CD4-positive, CD25-positive, alpha-beta regulatory T cell (primary cell): ENCODE measurements at regions not wholly inside any gene's neighbourhood (a gene's known extent, or its start where the extent isn't known, plus 50 kb on each side); places are given as distances from the start of the nearest gene placed in this dataset.

ENCODE experiments used
- ATAC-seq, 2 donors: fragments of 150-1000 bp; cut with Tn5 transposase; one replicate each; pipeline ENCODE4 v1.10.0; 2021; ENCODE audit warnings: low read depth in 2 of 2, moderate number of reproducible peaks in 2 of 2, moderate library complexity in 1 of 2
- DNase-seq, 3 donors: peaks; one replicate each; pipeline versions ENCODE4 v3.0.0 to v3.0.0-alpha.2; 2012 to 2022; ENCODE audit warnings: mixed read lengths in 1 of 3
- H3K27ac ChIP-seq: one replicate; pipeline ENCODE4 v1.7.0; 2013; ENCODE audit warnings: mild to moderate bottlenecking, low read length; ENCODE audit not compliant: insufficient read depth, poor library complexity, severe bottlenecking
- H3K27me3 ChIP-seq: one replicate; pipeline ENCODE4 v1.7.0; 2013; ENCODE audit warnings: low read length; ENCODE audit not compliant: control insufficient read depth, insufficient read depth
- H3K36me3 ChIP-seq: one replicate; pipeline ENCODE4 v1.7.0; 2013; ENCODE audit warnings: mild to moderate bottlenecking, low read length, moderate library complexity; ENCODE audit not compliant: control insufficient read depth, insufficient read depth
- H3K4me1 ChIP-seq: 2 replicates; pipeline ENCODE4 v1.7.0; 2013; ENCODE audit warnings: mild to moderate bottlenecking, low read length; ENCODE audit not compliant: insufficient read depth, control insufficient read depth, poor library complexity, severe bottlenecking
- H3K4me3 ChIP-seq: one replicate; pipeline ENCODE4 v1.7.0; 2013; ENCODE audit warnings: low read depth, mild to moderate bottlenecking, low read length, moderate library complexity
- H3K9me3 ChIP-seq, 2 experiments: 1 replicate in 1 of 2; 2 replicates in 1 of 2; pipeline ENCODE4 v1.7.0; 2013; ENCODE audit warnings: low read length in 2 of 2, mild to moderate bottlenecking in 1 of 2, moderate library complexity in 1 of 2; ENCODE audit not compliant: control insufficient read depth in 2 of 2
- H3K27ac Mint-ChIP-seq, 3 donors: one replicate each; pipeline ENCODE4 v1.8.0; 2020 to 2022; ENCODE audit warnings: mild to moderate bottlenecking in 3 of 3, mixed read lengths in 3 of 3, moderate library complexity in 2 of 3
- H3K27me3 Mint-ChIP-seq: one replicate; pipeline ENCODE4 v1.8.0; 2022; ENCODE audit warnings: mild to moderate bottlenecking, mixed read lengths
- H3K36me3 Mint-ChIP-seq: one replicate; pipeline ENCODE4 v1.8.0; 2020; ENCODE audit warnings: mixed read lengths
- H3K4me1 Mint-ChIP-seq, 4 donors: one replicate each; pipeline ENCODE4 v1.8.0; 2020 to 2022; ENCODE audit warnings: mixed read lengths in 4 of 4, mild to moderate bottlenecking in 1 of 4
- H3K4me3 Mint-ChIP-seq, 4 donors: one replicate each; pipeline ENCODE4 v1.8.0; 2020 to 2022; ENCODE audit warnings: mild to moderate bottlenecking in 4 of 4, mixed read lengths in 4 of 4, moderate library complexity in 3 of 4
- H3K9me3 Mint-ChIP-seq, 7 donors: one replicate each; pipeline ENCODE4 v1.8.0; 2020 to 2022; ENCODE audit warnings: mixed read lengths in 7 of 7, mild to moderate bottlenecking in 3 of 7, moderate library complexity in 2 of 7

- Histone ChIP-seq H3K9me3 (no peaks in the 10 kb centered on the region), H3K27ac (no peak overlapping the region), H3K27me3 (no peaks in the 10 kb centered on the region), H3K4me3 (no peak overlapping the region), H3K36me3 (no peaks in the 10 kb centered on the region), H3K4me1 (peaks cover 6% of the 10 kb centered on the region)
- Mint-ChIP-seq H3K4me1 (peaks cover 0 to 16% (median 5%) of the 10 kb centered on the region in 4 donors), H3K9me3 (peaks cover 0 to 4% (median 3%) of the 10 kb centered on the region in 7 donors), H3K27ac (no peak overlapping the region), H3K27me3 (peaks cover 5% of the 10 kb centered on the region), H3K4me3 (no peak overlapping the region), H3K36me3 (peaks cover 3% of the 10 kb centered on the region)
- no peak for ATAC-seq
- no peak for DNase-seq
Observed at GRCh38 chr20:43833511-43834395, 80.9 kb upstream of the TOX2 start.

- DNase-seq: no peak
- H3K4me3 Mint-ChIP-seq: no peak overlapping the region
Observed at GRCh38 chr20:43832961-43833360, 81.7 kb upstream of the TOX2 start.

GRCh38 chr20:43832096-43832816, 82.4 kb upstream of the TOX2 start:
- no peak overlapping the region for H3K27ac ChIP-seq
- DNase-seq (no peak), ATAC-seq (no peak)
- no peaks in the 10 kb centered on the region for H3K27me3 ChIP-seq
- no peak overlapping the region for H3K4me3 ChIP-seq
- Mint-ChIP-seq H3K4me1 (peaks cover 0 to 6% (median 1%) of the 10 kb centered on the region in 4 donors), H3K27ac (no peak overlapping the region), H3K27me3 (peaks cover 5% of the 10 kb centered on the region), H3K9me3 (peaks cover 0 to 4% (median 3%) of the 10 kb centered on the region in 7 donors), H3K36me3 (peaks cover 3% of the 10 kb centered on the region), H3K4me3 (no peak overlapping the region)
- H3K9me3 ChIP-seq: no peaks in the 10 kb centered on the region
- no peaks in the 10 kb centered on the region for H3K4me1 ChIP-seq
- no peaks in the 10 kb centered on the region for H3K36me3 ChIP-seq

More at GRCh38 chr20:43832961-43833360, 81.7 kb upstream of the TOX2 start:
- H3K27ac Mint-ChIP-seq: no peak overlapping the region
- ATAC-seq: no peak
- H3K36me3 Mint-ChIP-seq: peaks cover 3% of the 10 kb centered on the region
- Histone ChIP-seq H3K4me3 (no peak overlapping the region), H3K27ac (no peak overlapping the region), H3K27me3 (no peaks in the 10 kb centered on the region), H3K36me3 (no peaks in the 10 kb centered on the region), H3K9me3 (no peaks in the 10 kb centered on the region), H3K4me1 (no peaks in the 10 kb centered on the region)
- H3K4me1 Mint-ChIP-seq: peaks cover 0 to 10% (median 5%) of the 10 kb centered on the region in 4 donors
- peaks cover 0 to 4% (median 3%) of the 10 kb centered on the region in 7 donors for H3K9me3 Mint-ChIP-seq
- peaks cover 5% of the 10 kb centered on the region for H3K27me3 Mint-ChIP-seq

GRCh38 chr20:43831481-43832065, 83.1 kb upstream of the TOX2 start:
- H3K4me3 Mint-ChIP-seq: no peak overlapping the region
- H3K36me3 Mint-ChIP-seq: peaks cover 3% of the 10 kb centered on the region
- no peak overlapping the region for H3K27ac Mint-ChIP-seq
- Histone ChIP-seq H3K9me3 (no peaks in the 10 kb centered on the region), H3K27ac (no peak overlapping the region), H3K27me3 (no peaks in the 10 kb centered on the region), H3K36me3 (no peaks in the 10 kb centered on the region), H3K4me3 (no peak overlapping the region), H3K4me1 (no peaks in the 10 kb centered on the region)
- no peak for ATAC-seq
- no peak for DNase-seq
- peaks cover 0 to 4% (median 3%) of the 10 kb centered on the region in 7 donors for H3K9me3 Mint-ChIP-seq
- H3K4me1 Mint-ChIP-seq: peaks cover 0 to 5% (median 1%) of the 10 kb centered on the region in 4 donors
- H3K27me3 Mint-ChIP-seq: peaks cover 5% of the 10 kb centered on the region

GRCh38 chr20:43830883-43831282, 83.8 kb upstream of the TOX2 start:
- no peak overlapping the region for H3K27ac Mint-ChIP-seq
- no peaks in the 10 kb centered on the region for H3K27me3 ChIP-seq
- no peak overlapping the region for H3K27ac ChIP-seq
- H3K4me1 ChIP-seq: no peaks in the 10 kb centered on the region
- peaks cover 3% of the 10 kb centered on the region for H3K36me3 Mint-ChIP-seq
- H3K9me3 ChIP-seq: no peaks in the 10 kb centered on the region
- H3K4me3 Mint-ChIP-seq: no peak overlapping the region
- H3K4me1 Mint-ChIP-seq: peaks cover 0 to 3% (median 0%) of the 10 kb centered on the region in 4 donors
- H3K4me3 ChIP-seq: no peak overlapping the region
- peaks cover 0 to 4% (median 3%) of the 10 kb centered on the region in 7 donors for H3K9me3 Mint-ChIP-seq
- H3K36me3 ChIP-seq: no peaks in the 10 kb centered on the region
- peaks cover 5% of the 10 kb centered on the region for H3K27me3 Mint-ChIP-seq
- ATAC-seq (no peak), DNase-seq (no peak)

GRCh38 chr20:43829951-43830690, 84.5 kb upstream of the TOX2 start:
- H3K27me3 Mint-ChIP-seq: peaks cover 5% of the 10 kb centered on the region
- H3K4me1 Mint-ChIP-seq: peaks cover 0 to 3% (median 0%) of the 10 kb centered on the region in 4 donors

GRCh38 chr20:43827940-43828562, 86.6 kb upstream of the TOX2 start:
- H3K27me3 Mint-ChIP-seq: peaks cover 5% of the 10 kb centered on the region

More at GRCh38 chr20:43829951-43830690, 84.5 kb upstream of the TOX2 start:
- H3K36me3 Mint-ChIP-seq: peaks cover 3% of the 10 kb centered on the region
- Histone ChIP-seq H3K27me3 (no peaks in the 10 kb centered on the region), H3K4me1 (no peaks in the 10 kb centered on the region), H3K36me3 (no peaks in the 10 kb centered on the region), H3K9me3 (no peaks in the 10 kb centered on the region), H3K27ac (no peak overlapping the region), H3K4me3 (no peak overlapping the region)
- ATAC-seq (no peak), DNase-seq (no peak)
- H3K27ac Mint-ChIP-seq: no peak overlapping the region
- no peak overlapping the region for H3K4me3 Mint-ChIP-seq
- H3K9me3 Mint-ChIP-seq: peaks cover 0 to 4% (median 3%) of the 10 kb centered on the region in 7 donors

More at GRCh38 chr20:43827940-43828562, 86.6 kb upstream of the TOX2 start:
- peaks cover 0 to 3% (median 0%) of the 10 kb centered on the region in 4 donors for H3K4me1 Mint-ChIP-seq
- H3K9me3 Mint-ChIP-seq: peaks cover 0 to 4% (median 3%) of the 10 kb centered on the region in 7 donors
- DNase-seq (no peak), ATAC-seq (no peak)
- Histone ChIP-seq H3K36me3 (no peaks in the 10 kb centered on the region), H3K27ac (no peak overlapping the region), H3K27me3 (no peaks in the 10 kb centered on the region), H3K9me3 (no peaks in the 10 kb centered on the region), H3K4me1 (no peaks in the 10 kb centered on the region), H3K4me3 (no peak overlapping the region)
- H3K36me3 Mint-ChIP-seq: peaks cover 3% of the 10 kb centered on the region
- H3K27ac Mint-ChIP-seq: peak overlapping the region in 1 of 3 donors; percentile 44
- H3K4me3 Mint-ChIP-seq: no peak overlapping the region
